ENCODE measurements at regions not wholly inside any gene's neighbourhood (a gene's known extent, or its start where the extent isn't known, plus 50 kb on each side); places are given as distances from the start of the nearest gene placed in this dataset.

GRCh38 chrX:82141942-82142341 is 940.0 kb downstream of the SH3BGRL start:
- H2AFZ ChIP-seq (ENCODE audit: low read length): no peak overlapping the region
- H3K27ac ChIP-seq (ENCODE audit: insufficient read depth, low read length): no peak overlapping the region
- no peaks in the 10 kb centered on the region for H3K9me3 ChIP-seq (ENCODE audit: control insufficient read depth, insufficient read depth, low read depth, low read length)
- no peaks in the 10 kb centered on the region for H3K36me3 ChIP-seq (ENCODE audit: control insufficient read depth, insufficient read depth, low read length)
- TF ChIP-seq EZH2 (IDR thresholded peaks at IDR 0.05; ENCODE audit: low read length, missing control alignments) (no peak), CTCF (conservative IDR thresholded peaks at IDR 0.05 in 1 of 2, IDR thresholded peaks at IDR 0.05 in 1 of 2; ENCODE audit: low read depth in 1 of 2, low read length in 2 of 2) (no peak)
- no peaks in the 10 kb centered on the region for H3K27me3 ChIP-seq (ENCODE audit: control insufficient read depth, insufficient read depth, low read length)
- no peak overlapping the region for H3K4me2 ChIP-seq (ENCODE audit: extremely low read depth, insufficient read depth, low read length)
- H3K4me3 ChIP-seq (replicated peaks in 1 of 4; ENCODE audit: control extremely low read depth in 1 of 4, insufficient read depth in 1 of 4, low read depth in 3 of 4, low read length in 4 of 4): no peak overlapping the region
- no peaks in the 10 kb centered on the region for H3K4me1 ChIP-seq (ENCODE audit: control insufficient read depth, extremely low read depth, insufficient read depth, low read length)
- no peak overlapping the region for H3K9ac ChIP-seq (ENCODE audit: insufficient read depth, low read length)
- H4K20me1 ChIP-seq (ENCODE audit: control insufficient read depth, extremely low read depth, insufficient read depth, low read length): no peaks in the 10 kb centered on the region
- no peak for DNase-seq (ENCODE audit: low read depth in 2 of 2)
- H3K79me2 ChIP-seq (ENCODE audit: control insufficient read depth, insufficient read depth, low read length): no peaks in the 10 kb centered on the region

DNA sequence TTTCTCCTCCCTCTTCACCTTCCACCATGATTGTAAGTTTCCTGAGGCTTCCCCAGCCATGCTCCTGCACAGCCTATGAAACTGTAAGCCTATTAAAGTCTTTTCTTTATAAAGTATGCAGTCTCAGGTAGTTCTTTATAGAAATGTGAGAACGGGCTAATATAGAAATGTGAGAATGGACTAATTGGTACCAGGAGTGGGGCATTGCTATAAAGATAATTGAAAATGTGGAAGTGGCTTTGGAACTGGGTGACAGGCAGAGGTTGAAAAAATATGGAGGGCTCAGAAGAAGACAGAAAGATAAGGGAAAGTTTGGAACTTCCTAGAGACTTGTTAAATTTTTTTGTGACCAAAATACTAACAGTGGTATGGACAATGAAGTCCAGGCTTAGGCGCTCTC is 959.3 kb downstream of the SH3BGRL start:
- Histone ChIP-seq H2AFZ (ENCODE audit: low read length) (no peak overlapping the region), H3K9me3 (ENCODE audit: control insufficient read depth, insufficient read depth, low read depth, low read length) (no peaks in the 10 kb centered on the region), H3K4me1 (ENCODE audit: control insufficient read depth, extremely low read depth, insufficient read depth, low read length) (no peaks in the 10 kb centered on the region), H3K36me3 (ENCODE audit: control insufficient read depth, insufficient read depth, low read length) (no peaks in the 10 kb centered on the region), H3K27ac (ENCODE audit: insufficient read depth, low read length) (no peak overlapping the region), H3K27me3 (ENCODE audit: control insufficient read depth, insufficient read depth, low read length) (no peaks in the 10 kb centered on the region), H3K9ac (ENCODE audit: insufficient read depth, low read length) (no peak overlapping the region), H3K4me3 (replicated peaks in 1 of 4; ENCODE audit: control extremely low read depth in 1 of 4, insufficient read depth in 1 of 4, low read depth in 3 of 4, low read length in 4 of 4) (no peak overlapping the region), H3K79me2 (ENCODE audit: control insufficient read depth, insufficient read depth, low read length) (no peaks in the 10 kb centered on the region), H4K20me1 (ENCODE audit: control insufficient read depth, extremely low read depth, insufficient read depth, low read length) (no peaks in the 10 kb centered on the region), H3K4me2 (ENCODE audit: extremely low read depth, insufficient read depth, low read length) (no peak overlapping the region)
- DNase-seq (ENCODE audit: low read depth in 2 of 2): no peak
- no peak for TF ChIP-seq CTCF (conservative IDR thresholded peaks at IDR 0.05 in 1 of 2, IDR thresholded peaks at IDR 0.05 in 1 of 2; ENCODE audit: low read depth in 1 of 2, low read length in 2 of 2)

DNA sequence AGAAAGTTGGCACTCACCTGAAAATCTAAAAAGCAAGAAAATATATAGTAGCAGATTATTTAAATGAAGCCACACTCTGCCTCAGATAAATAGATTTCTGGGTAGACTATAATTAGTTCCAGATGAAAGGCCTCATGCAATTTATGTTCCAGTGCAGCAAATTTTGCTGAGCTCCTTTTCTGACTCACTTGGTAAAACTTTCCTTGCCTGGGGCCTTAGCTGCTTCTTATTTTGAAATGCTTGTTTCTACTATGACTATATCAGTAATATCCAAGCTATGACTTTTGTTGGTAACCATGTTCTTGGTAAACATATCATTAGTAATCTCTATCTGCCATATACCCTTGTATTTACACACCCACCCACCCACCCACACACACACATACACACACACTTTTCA is 961.8 kb downstream of the SH3BGRL start:
- H3K27me3 ChIP-seq (ENCODE audit: control insufficient read depth, insufficient read depth, low read length): no peaks in the 10 kb centered on the region
- TF ChIP-seq CTCF (conservative IDR thresholded peaks at IDR 0.05 in 1 of 2, IDR thresholded peaks at IDR 0.05 in 1 of 2; ENCODE audit: low read depth in 1 of 2, low read length in 2 of 2) (no peak), EZH2 (IDR thresholded peaks at IDR 0.05; ENCODE audit: low read length, missing control alignments) (no peak)
- DNase-seq (ENCODE audit: low read depth in 2 of 2): no peak
- no peak overlapping the region for H3K27ac ChIP-seq (ENCODE audit: insufficient read depth, low read length)
- H3K4me2 ChIP-seq (ENCODE audit: extremely low read depth, insufficient read depth, low read length): no peak overlapping the region
- H4K20me1 ChIP-seq (ENCODE audit: control insufficient read depth, extremely low read depth, insufficient read depth, low read length): no peaks in the 10 kb centered on the region
- H3K9me3 ChIP-seq (ENCODE audit: control insufficient read depth, insufficient read depth, low read depth, low read length): no peaks in the 10 kb centered on the region
- H3K4me1 ChIP-seq (ENCODE audit: control insufficient read depth, extremely low read depth, insufficient read depth, low read length): no peaks in the 10 kb centered on the region
- H3K36me3 ChIP-seq (ENCODE audit: control insufficient read depth, insufficient read depth, low read length): no peaks in the 10 kb centered on the region
- H3K79me2 ChIP-seq (ENCODE audit: control insufficient read depth, insufficient read depth, low read length): no peaks in the 10 kb centered on the region
- H3K9ac ChIP-seq (ENCODE audit: insufficient read depth, low read length): no peak overlapping the region
- no peak overlapping the region for H3K4me3 ChIP-seq (replicated peaks in 1 of 4; ENCODE audit: control extremely low read depth in 1 of 4, insufficient read depth in 1 of 4, low read depth in 3 of 4, low read length in 4 of 4)
- H2AFZ ChIP-seq (ENCODE audit: low read length): no peak overlapping the region

Data from fibroblast of lung (primary cell).